Inflammatory macrophage treated with lipopolysaccharide for 1 hour (primary cell): ENCODE measurements at regions not wholly inside any gene's neighbourhood (a gene's known extent, or its start where the extent isn't known, plus 50 kb on each side); places are given as distances from the start of the nearest gene placed in this dataset.
"Not testable (repeated sequence)": the region's sequence is repeated elsewhere in the genome, so short reads cannot be mapped to it uniquely, and the experiment has no call there.

Source experiments
- DNase-seq, 2 donors: peaks; one replicate each; pipeline ENCODE4 v3.0.0-alpha.2; 2020 to 2022

DNA sequence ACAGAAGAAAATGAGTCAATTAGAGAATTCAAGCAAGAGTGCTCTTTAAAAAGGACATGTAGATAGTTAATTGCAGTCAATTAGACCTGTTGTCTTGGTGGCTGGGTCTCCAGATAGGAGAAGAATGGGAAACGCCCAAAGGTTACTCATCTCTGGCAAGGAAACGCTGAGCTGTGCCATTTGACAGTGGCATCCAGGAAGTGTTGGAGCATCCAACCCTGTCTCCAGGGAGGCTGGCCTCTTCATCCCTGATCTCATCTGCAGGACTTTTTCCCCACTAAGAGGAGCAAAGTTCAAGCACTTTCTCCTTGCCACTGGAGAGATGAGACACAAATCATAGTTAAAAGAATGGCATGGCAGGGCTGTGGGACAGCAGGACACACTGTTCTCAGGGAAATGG lies 111.7 kb upstream of the MSX2 start:
- DNase-seq: no peak

DNA sequence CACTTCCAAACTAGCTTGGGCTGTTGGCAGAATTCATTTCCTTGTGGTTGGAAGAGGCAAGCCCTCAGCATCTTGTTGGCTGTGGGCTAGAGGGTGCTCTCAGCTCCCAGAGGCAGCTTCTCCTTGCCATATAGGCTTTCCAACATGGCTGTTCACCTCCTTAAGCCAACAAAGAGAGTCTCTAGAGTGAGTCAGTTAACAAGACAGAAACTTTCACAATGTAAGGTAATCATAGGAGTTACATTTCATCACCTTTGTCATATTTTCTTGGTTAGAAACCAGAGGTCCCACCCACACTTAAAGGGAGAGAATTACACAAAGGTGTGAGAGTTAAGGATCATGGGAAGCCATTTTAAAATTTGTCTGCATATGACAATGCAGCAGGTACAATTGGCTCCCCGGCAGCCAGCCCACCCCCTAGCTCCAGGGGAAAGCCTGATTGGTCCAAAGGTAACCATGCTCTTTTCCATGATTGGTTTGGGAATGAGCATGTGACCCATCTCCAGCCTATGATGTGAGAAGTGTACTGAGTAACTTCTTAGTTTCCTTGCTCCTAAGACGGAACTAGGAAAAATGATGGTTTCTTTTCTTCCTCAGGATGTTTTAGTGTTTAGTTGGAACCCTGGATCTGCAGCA lies 109.8 kb upstream of the MSX2 start:
- no peak for DNase-seq

DNA sequence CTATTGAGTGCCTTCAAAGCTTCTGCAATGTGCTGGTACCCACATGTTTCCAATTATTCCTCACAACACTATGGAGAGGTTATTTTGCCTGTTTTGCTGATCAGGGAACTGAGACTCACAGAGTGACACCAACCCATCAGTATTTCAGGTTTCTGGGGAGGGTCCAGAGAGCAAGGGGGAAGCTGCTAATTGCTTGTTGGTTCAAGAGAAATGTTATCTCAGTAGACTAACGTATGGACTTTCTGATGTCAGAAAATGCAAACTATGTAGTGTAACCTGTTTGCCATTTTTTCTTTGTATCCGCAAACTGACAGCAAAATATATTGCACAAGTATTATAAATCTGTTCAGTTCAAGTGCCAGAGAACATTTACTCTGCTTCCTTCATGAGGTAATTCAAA lies 108.3 kb upstream of the MSX2 start:
- no peak for DNase-seq

DNA sequence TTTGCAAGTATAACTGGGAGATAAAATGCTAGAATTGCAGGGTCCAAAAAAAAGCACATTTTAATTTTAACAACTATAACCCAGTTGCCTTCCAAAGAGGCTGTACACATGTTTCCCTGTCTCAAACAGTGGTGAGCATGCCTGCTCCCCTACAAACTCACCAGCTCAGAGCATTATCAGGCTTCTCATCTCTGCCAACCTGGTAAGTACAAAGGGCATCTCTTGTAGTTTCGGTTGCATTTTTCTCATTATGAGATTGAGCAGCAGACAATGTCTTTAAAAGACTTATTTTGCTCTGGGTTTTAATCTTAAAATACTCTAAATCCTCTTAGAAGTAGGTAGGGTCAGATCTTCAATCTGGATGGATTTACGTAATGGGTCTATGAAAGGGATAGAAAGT lies 107.1 kb upstream of the MSX2 start:
- DNase-seq: no peak

DNA sequence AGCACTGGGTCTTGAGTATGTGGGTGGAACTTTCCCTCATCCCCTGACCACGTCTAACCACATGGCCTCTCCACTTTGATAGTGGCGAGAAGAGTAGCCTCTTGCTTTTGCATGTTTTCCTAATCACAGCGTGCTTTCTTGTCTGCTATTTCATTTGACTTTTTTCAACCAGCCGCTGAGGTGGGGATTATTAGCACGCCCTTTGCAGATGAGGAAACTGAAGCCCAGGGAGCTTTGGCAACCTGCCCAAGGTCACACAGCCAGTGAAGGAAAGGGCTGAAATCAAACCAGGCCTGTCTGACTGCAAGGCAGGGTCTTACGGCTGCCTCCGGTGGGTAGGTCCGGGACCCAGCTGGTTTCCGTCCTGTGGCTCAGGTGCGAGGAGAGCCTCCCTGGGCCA lies 106.5 kb upstream of the MSX2 start:
- DNase-seq: no peak

DNA sequence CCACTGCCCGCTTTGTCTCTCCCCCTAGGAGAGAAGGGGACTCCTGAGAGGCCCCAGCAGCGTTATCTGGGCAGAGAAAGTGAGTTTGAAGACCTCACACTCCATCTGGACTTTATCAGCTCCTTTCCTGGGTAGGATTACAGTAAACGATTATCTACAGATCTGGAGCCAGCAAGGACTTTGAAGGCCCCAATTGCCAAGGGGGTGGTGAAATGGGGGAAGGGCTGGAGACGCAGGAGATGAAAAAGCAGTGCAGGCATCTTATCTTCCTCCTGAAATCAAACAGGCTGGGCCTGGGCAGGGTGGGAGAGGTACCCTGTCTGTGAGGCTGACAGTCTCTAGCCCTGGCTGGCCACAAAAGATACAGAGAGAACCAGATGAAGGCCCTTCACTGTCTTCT lies 105.8 kb upstream of the MSX2 start:
- DNase-seq: no peak

DNA sequence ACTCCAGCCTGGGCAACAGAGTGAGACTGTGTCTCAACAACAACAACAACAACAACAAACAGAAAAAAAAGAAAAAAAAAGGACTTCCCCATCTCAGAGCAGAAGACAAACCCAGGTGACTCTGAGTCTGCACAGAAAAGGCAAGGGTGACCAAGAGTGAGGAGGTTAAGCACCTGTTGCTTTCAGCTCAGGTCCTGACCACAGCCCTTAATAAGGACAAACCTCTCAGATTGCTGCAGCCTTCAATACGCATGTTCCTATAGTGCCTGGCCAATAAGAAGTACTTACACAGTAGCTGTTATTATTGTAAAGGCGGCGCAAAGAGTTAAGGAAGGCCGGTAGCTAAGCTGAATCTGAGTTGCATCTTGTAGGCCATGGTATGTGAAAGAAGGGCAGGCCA lies 102.3 kb upstream of the MSX2 start:
- no peak for DNase-seq

DNA sequence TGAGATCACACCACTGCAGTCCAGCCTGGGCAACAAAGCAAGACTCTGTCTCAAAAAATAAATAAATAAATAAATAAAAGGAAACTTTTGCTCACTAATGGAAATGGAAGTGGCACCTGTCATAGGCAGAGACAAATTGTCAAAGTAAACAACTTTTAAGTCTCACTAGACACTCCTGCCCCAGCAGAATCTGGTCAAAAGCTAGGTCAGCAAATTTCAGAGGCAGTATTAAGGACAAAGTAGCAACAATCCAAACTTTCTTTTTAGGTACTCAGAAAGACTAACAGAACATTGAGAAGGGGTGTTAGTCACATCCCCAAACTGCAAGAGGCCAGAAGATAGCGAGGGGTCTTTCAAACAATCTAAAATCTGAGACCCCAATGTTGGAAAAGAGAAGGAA lies 101.4 kb upstream of the MSX2 start:
- no peak for DNase-seq

DNA sequence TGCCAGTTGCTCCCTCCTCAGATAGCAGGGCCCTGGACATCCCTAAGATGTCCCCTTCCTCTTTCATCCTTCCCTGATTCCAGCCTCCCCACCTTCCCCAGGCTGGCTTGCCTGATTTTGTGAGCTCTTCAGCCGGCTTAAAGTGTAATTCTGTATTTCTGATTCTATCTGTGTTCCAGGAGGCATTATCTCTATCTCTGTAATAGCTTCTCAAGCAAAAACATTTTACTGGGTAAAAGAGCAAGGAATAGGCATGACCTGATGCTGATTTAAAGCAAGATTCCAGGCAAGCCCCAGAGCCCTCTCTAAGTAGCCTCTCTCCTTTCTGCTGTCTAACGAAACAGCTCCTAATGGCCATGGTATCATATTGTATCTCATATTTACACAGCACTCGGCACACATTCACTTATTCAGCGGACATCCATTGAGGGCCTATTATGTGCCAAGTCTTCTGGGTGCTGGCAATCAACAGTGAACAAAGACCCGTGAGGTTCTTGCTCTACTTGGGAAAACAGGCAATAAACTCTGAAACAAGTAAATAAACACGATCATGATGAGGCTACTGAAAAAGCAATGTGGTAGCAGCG lies 100.9 kb upstream of the MSX2 start:
- no peak for DNase-seq

DNA sequence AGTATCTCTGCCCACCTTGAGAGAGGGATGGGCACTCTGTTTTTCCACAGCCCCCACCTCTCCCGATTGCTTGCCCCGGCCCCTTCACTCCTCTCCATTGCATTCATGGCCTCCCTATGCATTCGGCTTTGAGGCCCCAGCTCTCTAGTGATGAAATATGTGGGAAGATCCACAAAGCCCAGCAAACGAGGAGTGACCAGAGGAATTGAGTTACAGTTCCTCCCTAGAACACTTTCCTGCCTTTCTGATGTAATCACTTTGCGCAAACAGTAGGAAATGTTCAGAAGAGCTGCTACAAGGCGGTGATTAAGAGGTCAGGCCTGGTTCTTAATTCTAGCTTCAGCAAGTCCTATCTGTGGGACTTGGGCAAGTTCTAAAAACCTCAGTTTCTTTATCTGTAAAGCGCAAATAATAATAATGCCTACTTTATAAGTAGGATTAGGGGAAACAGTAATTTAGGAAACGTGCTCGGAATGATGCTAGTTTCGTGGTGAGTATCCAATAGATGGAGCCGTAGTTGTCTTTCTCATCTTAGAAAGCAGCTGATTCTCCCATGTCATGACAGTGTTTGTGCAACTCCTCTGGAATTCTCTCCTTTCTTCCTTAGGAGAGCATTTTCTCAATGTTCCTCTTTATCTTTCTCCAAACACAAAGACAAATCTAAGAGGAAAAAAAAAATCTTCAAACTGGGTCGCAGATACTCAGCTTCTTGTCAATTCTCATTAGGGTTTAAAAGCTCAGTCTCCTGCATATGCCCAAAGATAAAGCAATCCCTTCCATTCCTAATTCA lies 99.5 kb upstream of the MSX2 start:
- no peak for DNase-seq

DNA sequence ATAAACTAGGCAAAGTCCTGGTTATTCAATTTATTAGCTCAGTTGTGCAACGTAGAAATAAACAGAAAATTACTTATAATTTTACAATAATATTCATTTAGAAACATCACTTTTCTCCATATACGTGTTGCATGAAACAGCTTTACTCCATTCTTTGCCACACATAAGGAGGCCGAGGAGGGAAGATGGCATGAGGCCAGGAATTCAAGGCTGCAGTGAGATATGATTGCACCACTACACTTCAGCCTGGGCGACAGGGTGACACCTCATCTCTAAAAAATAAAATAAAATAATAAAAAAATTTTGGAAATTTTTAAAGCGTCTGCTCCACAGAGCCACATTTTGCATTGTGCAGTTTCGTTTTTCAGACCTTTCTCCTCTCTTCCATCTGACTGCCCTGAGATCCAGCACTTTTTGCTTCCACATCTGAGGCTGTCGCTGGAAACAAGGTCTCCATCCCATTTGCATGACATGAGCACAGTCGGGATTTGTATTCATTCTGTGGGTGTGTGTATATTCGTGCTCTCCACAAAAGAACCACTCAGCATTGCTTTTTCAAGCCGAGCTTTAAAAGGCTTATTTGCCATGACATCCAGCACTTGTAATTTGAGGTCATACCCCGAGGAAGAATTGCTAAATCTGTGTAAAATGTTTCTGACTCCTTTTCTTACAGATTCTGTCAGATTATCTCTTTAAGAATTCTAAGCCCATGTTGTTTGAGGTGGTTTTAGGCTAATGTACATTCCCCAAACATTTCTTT lies 98.6 kb upstream of the MSX2 start:
- no peak for DNase-seq

DNA sequence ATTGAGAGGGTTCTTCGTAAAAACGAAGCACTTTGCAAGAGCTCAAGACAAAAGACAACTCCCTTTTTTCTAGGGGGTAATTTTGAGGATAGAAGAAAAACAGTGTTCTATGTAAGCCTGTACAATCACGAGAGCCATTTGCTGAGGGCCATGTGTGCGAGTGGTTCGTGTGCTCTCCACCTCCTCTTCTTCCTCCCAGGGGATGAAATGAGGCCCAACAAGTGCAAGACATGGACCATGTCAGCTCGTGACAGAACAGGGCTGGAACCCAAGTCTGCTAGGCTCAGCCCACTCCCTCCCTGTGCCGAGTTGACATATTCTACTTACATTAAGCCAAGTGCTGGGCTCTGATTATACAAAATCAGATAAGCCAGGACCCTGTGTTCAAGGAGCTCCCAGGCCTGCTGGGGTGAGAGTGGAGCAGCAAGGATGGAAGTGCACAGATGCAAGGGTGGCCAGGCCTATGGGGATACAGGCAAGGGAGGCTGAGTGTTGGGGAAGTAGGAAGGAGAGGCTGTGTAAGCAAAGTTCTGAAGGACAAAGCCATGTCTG lies 97.9 kb upstream of the MSX2 start:
- no peak for DNase-seq

DNA sequence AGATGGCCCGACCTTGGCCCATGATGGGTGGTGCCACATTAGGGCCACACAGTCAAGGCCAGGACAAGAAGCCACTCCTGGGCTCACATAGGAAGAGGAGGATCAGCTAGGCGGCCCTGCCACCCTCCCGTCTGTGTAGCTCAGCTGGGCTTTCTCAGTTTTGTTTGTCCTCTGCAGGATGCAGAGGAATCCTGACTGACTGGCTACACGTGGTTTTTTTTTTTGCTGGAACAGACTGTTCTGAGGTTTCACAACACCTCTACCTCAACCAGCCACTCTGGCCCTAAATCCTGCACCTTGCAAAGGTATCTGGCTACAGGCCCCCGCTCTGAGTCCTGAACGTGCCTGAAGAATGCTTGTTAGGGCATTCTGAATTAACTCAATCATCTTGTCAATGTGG lies 88.3 kb upstream of the MSX2 start:
- DNase-seq: no peak

DNA sequence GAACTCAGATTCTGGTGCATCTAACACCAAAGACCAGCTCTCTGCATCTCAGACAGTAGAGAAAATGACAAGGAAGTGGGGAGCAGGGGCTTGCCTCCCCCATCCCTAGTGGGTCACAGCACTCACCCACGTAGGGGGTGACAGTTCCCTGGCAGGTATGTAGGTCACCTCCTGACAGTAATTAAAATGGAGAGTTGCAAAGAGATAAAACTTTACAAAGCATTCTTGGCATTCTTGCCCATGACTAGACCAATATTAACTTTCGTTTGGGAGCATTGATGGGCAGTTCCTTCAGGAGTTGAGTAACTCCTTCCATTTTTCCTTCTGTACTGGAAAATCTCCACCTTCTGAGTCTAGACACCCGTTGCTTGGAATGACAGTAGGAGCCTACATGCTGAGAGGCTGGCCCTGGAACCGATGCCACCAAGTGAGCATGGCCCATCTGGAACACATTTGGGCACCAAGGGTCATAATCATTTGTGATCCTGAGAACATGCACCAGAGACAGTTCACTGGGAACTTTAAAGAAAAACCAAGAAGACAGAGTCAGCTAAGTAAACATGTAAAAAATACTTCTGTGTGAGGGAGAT lies 81.5 kb upstream of the MSX2 start:
- DNase-seq: no peak

DNA sequence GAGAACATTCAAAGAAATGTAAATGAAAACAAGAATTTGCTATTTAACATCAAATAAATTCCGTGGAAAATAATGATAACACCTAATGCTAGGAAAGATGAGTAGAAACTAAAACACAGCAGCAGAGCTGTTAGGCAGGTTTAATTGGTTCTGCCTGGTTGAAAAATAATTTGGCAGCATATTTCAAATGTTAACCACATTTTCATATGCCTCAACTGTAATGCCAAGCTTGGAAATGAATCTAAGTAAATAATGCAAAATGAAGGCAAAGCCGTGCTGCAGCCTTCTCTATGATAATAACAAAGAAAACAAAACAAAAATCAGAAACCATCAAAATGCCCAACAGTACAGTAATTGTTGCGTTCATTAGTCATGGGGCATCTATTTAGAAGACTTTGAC lies 79.9 kb upstream of the MSX2 start:
- DNase-seq: no peak

DNA sequence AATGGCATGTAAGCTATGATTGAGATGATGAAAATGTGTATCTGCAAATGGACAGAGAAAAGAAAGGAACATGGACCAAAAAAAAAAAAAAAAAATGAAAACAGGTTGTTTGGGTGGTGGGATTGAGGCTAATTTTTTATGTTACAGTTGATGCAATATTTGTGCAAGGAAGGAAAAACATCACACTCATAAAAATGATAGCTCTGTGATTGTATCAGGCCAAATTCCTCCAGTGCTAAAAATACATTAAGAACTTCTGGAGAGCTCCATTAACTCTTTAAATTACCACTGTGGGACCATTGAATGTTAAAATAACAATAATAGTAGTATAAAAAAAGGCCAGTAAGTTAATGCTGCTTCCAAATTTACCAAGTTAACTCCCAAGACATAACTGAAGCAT lies 79.5 kb upstream of the MSX2 start:
- DNase-seq: no peak

DNA sequence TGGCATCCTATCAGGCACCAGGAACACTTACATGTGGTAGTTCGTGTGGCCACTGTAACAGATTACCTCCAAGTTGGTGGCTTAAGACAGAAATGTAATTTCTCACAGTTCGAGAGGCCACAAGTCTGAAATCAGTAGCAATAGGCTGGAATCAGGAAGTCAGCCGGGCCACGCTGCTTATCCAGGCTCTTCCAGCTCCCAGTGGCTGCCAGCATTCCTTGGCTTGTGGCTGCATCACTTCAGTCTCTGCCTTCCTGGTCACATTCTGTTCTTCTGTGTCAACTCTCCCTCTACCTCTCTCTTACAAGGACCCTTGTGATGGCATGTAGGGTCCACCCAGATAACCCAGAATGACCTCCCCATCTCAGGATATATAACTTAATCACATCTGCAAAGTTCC lies 78.7 kb upstream of the MSX2 start:
- no peak for DNase-seq

DNA sequence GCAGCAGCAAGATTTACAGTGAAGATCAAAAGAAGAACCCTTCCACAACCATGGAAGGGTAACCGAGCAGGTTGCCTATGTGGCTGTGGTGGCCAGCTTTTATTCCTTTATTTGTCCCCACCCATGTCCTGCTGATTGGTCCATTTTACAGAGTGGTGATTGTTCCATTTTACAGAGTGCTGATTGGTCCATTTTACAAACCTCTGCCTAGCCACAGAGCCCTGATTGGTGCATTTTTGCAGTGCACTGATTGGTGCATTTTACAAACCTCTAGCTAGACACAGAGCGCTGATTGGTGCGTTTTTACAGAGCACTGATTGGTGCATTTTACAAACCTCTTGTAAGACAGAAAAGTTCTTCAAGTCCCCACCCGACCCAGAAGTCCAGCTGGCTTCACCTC lies 75.8 kb upstream of the MSX2 start:
- DNase-seq: not testable (repeated sequence)

DNA sequence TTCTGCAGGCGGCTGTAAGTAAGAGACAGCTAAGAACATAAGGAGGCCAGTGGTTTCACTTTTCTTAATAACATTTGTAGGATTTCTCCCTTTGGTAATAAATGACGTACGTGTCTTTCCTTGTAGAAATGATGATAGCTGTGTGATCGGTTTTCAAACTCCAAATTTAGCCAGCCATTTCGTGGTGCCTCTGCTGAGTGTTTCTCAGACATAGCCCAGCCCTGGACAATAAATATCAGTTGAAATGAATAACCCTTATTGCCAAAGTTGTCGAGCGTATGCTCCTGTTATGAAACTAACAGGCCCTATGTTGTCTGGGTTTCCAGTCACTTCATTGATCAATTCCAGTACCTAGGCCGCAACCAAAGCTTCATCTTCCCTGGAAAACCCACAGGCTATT lies 75.0 kb upstream of the MSX2 start:
- DNase-seq: no peak

DNA sequence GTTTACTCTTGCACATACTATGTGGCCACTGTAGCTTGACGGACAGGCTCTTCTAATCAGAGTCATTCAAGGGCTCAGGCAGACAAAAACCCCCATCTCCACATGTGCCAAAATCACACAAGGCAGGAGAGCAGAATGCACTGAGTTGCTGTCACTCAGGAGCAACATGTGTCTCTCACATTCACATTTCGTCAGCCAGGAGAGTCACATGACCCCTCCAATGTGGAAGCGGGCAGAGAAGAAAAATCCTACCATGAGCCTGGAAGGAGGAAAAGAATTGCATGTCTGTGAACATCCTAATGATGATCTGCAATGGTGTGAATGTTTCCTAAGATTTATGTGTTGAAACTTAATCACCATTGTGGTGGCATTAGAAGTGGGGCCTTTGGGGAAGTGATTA lies 69.9 kb upstream of the MSX2 start:
- no peak for DNase-seq

DNA sequence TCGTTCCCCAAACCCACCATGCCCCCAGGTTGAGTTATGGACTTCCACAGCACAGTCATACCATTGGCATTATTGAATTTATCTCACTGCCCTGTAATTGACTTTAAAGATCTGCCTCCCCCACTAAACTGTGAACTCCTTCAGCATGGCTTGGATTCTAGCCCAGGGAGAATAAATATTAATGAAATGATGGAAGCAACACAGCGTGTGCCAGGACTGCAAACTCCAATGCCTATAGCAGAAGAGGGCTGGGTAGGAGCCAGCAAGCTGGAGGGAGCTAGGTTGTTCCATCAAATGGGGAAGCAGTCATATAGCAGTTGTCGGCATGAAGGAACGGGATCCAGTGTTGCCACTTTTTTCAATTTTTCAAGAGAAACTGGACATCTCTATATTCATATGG lies 69.0 kb upstream of the MSX2 start:
- no peak for DNase-seq

DNA sequence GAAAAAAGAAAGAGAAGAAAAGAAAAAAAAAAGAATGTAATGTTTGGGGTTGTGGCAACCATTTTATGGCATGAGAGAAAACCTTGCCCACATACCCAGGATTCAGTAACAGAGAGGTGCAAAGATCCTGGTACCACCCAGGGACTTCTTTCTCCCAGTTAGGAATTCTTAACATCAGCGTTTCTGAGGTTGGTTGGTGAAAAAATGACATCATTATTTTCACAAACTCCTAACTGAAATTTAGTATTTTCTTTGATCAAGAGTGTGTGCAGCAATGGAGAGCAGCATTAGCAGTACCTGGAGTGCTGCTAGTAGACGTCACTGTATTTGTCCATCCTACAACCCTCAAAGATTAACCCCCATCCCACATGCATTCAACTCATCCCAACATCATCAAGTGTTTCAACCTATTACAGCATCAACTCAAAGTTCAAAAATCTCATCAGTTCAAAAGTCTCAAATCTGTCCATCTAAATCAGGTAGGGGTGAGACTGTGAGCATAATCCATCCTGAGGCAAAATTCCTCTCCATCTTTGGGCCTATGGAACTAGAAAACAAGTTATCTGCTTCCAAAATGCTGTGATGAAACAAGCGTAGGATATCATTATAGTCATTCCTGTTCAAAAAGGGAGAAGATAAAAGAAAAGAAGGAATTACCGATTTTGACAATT lies 60.1 kb upstream of the MSX2 start:
- DNase-seq: no peak

DNA sequence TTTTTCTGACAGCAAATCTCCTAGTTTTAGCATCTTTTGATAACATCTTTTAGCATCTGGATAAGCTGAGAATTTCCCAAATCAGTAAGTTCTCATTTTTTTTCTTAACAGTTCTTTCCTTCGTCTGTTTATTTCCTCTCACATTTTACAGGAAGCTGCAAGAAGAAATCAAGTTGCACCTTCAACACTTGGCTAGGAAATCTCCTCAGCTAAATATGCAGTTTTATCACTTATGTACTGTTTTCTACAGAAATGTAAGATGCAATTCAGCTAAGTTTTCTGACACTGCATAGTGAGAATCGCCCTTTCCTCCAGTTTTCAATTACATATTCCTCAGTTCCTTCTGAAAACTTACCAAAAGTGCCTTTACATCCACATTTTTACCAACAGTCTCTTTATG lies 59.0 kb upstream of the MSX2 start:
- no peak for DNase-seq
